T-helper 1 cell (primary cell): ENCODE measurements at regions not wholly inside any gene's neighbourhood (a gene's known extent, or its start where the extent isn't known, plus 50 kb on each side); places are given as distances from the start of the nearest gene placed in this dataset.

ENCODE experiments used
- DNase-seq, 5 donors: peaks; one replicate each; pipeline ENCODE4 v3.0.0-alpha.2; 2012 to 2020

- DNase-seq = no peak
Observed at GRCh38 chr3:193997228-193998122, 138.5 kb upstream of the HES1 start.

- DNase-seq = no peak
Observed at GRCh38 chr3:193998123-193998448, 137.9 kb upstream of the HES1 start.

GRCh38 chr3:193998628-193999195 is 137.2 kb upstream of the HES1 start:
- no peak for DNase-seq

GRCh38 chr3:194000100-194000499 is 135.8 kb upstream of the HES1 start:
- DNase-seq = no peak

- DNase-seq = no peak
Observed at GRCh38 chr3:194000712-194001111, 135.2 kb upstream of the HES1 start.

GRCh38 chr3:194001728-194002459 is 134.1 kb upstream of the HES1 start:
- no peak for DNase-seq

- DNase-seq = peak in 1 of 5 donors; percentile 41
Observed at GRCh38 chr3:194003114-194004057, 132.6 kb upstream of the HES1 start.

- no peak for DNase-seq
Observed at GRCh38 chr3:194005930-194006501, 129.9 kb upstream of the HES1 start.

GRCh38 chr3:194007592-194008337 is 128.2 kb upstream of the HES1 start:
- DNase-seq = no peak

- DNase-seq = no peak
Observed at GRCh38 chr3:194009019-194009418, 126.9 kb upstream of the HES1 start.

GRCh38 chr3:194009892-194010533 is 125.9 kb upstream of the HES1 start:
- DNase-seq = no peak

GRCh38 chr3:194011807-194012206 is 124.1 kb upstream of the HES1 start:
- DNase-seq = no peak

- peak in 1 of 5 donors; percentile 11 for DNase-seq
Observed at GRCh38 chr3:194013928-194014327, 122.0 kb upstream of the HES1 start.

- DNase-seq = no peak
Observed at GRCh38 chr3:194014756-194015155, 121.2 kb upstream of the HES1 start.

GRCh38 chr3:194019398-194020165 is 116.4 kb upstream of the HES1 start:
- DNase-seq = no peak

GRCh38 chr3:194022052-194022451 is 113.9 kb upstream of the HES1 start:
- DNase-seq = no peak

- no peak for DNase-seq
Observed at GRCh38 chr3:194022816-194023215, 113.1 kb upstream of the HES1 start.

GRCh38 chr3:194023501-194024280 is 112.3 kb upstream of the HES1 start:
- DNase-seq = no peak

GRCh38 chr3:194025119-194025518 is 110.8 kb upstream of the HES1 start:
- DNase-seq = no peak
